Fibroblast of upper back skin (primary cell): ENCODE measurements at regions not wholly inside any gene's neighbourhood (a gene's known extent, or its start where the extent isn't known, plus 50 kb on each side); places are given as distances from the start of the nearest gene placed in this dataset.
"Not testable (repeated sequence)": the region's sequence is repeated elsewhere in the genome, so short reads cannot be mapped to it uniquely, and the experiment has no call there.

Experiments
- DNase-seq: peaks from one replicate; pipeline ENCODE4 v3.0.0-alpha.2; 2013

- peak; percentile 60 for DNase-seq
Measured at GRCh38 chr7:55702831-55703230, 130.5 kb upstream of the VOPP1 start.

GRCh38 chr7:55699450-55699842 lies 127.1 kb upstream of the VOPP1 start:
- DNase-seq, result not testable (repeated sequence)

GRCh38 chr7:55698607-55699449 lies 126.5 kb upstream of the VOPP1 start:
- peak; percentile 72 for DNase-seq

GRCh38 chr7:55695893-55696701 lies 123.8 kb upstream of the VOPP1 start:
- DNase-seq, result peak; percentile 90

- peak; percentile 14 for DNase-seq
Measured at GRCh38 chr7:55694484-55694883, 122.2 kb upstream of the VOPP1 start.

- peak; percentile 76 for DNase-seq
Measured at GRCh38 chr7:55688684-55689681, 116.7 kb upstream of the VOPP1 start.

- not testable (repeated sequence) for DNase-seq
Measured at GRCh38 chr7:55688261-55688660, 116.0 kb upstream of the VOPP1 start.

- DNase-seq, result not testable (repeated sequence)
Measured at GRCh38 chr7:55687252-55687651, 115.0 kb upstream of the VOPP1 start.

GRCh38 chr7:55686771-55687170 lies 114.5 kb upstream of the VOPP1 start:
- DNase-seq, result not testable (repeated sequence)

GRCh38 chr7:55683501-55683900 lies 111.2 kb upstream of the VOPP1 start:
- not testable (repeated sequence) for DNase-seq

GRCh38 chr7:55675589-55675988 lies 103.3 kb upstream of the VOPP1 start:
- DNase-seq, result not testable (repeated sequence)

GRCh38 chr7:55673525-55673924 lies 101.2 kb upstream of the VOPP1 start:
- DNase-seq, result not testable (repeated sequence)

GRCh38 chr7:55672084-55672483 lies 99.8 kb upstream of the VOPP1 start:
- DNase-seq, result not testable (repeated sequence)

GRCh38 chr7:55657654-55658053 lies 85.4 kb upstream of the VOPP1 start:
- DNase-seq, result peak; percentile 5

GRCh38 chr7:55651057-55651456 lies 78.8 kb upstream of the VOPP1 start:
- DNase-seq, result no peak

GRCh38 chr7:55649238-55649637 lies 76.9 kb upstream of the VOPP1 start:
- DNase-seq, result no peak

GRCh38 chr7:55644567-55644966 lies 72.3 kb upstream of the VOPP1 start:
- no peak for DNase-seq

GRCh38 chr7:55642266-55642665 lies 70.0 kb upstream of the VOPP1 start:
- DNase-seq, result no peak

- peak; percentile 14 for DNase-seq
Measured at GRCh38 chr7:55641811-55642210, 69.5 kb upstream of the VOPP1 start.

GRCh38 chr7:55641273-55641691 lies 69.0 kb upstream of the VOPP1 start:
- peak; percentile 90 for DNase-seq

GRCh38 chr7:55639640-55640039 lies 67.3 kb upstream of the VOPP1 start:
- no peak for DNase-seq

- no peak for DNase-seq
Measured at GRCh38 chr7:55629051-55629677, 56.9 kb upstream of the VOPP1 start.
